WTC11 (cell line): ENCODE measurements at regions not wholly inside any gene's neighbourhood (a gene's known extent, or its start where the extent isn't known, plus 50 kb on each side); places are given as distances from the start of the nearest gene placed in this dataset.

Experiments
- ATAC-seq: fragments of 200-7000 bp; cut with Tn5 transposase; 2 replicates; pipeline ENCODE4 v1.10.0; 2021; ENCODE audit warnings: mild to moderate bottlenecking, moderate library complexity
- CTCF ChIA-PET: fragments of 300-600 bp; sonication (Branson Sonifier 250); formaldehyde crosslinking; loops from one replicate; lab custom pipeline; 2021; ENCODE audit warnings: antibody characterized with exemption; lab: Charles Lee
- POLR2A ChIA-PET: fragments of 350-600 bp; sonication (Branson Sonifier 250); formaldehyde crosslinking; loops from one replicate; lab custom pipeline; 2021; ENCODE audit warnings: antibody characterized with exemption; lab: Charles Lee
- DNase-seq: peaks from one replicate; pipeline ENCODE4 v3.0.0; 2021; ENCODE audit warnings: low spot score
- H3K27ac Mint-ChIP-seq: 2 replicates; pipeline ENCODE4 v1.8.0; 2021; ENCODE audit warnings: mixed read lengths
- H3K27me3 Mint-ChIP-seq: 2 replicates; pipeline ENCODE4 v1.8.0; 2021; ENCODE audit warnings: low read depth, mild to moderate bottlenecking, moderate library complexity, mixed read lengths
- H3K36me3 Mint-ChIP-seq: 2 replicates; pipeline ENCODE4 v1.8.0; 2021; ENCODE audit warnings: mixed read lengths
- H3K4me1 Mint-ChIP-seq: 2 replicates; pipeline ENCODE4 v1.8.0; 2022; ENCODE audit warnings: mixed read lengths
- H3K4me3 Mint-ChIP-seq: 2 replicates; pipeline ENCODE4 v1.8.0; 2021; ENCODE audit warnings: mild to moderate bottlenecking, moderate library complexity, mixed read lengths
- H3K9me3 Mint-ChIP-seq: 2 replicates; pipeline ENCODE4 v1.8.0; 2021; ENCODE audit warnings: mixed read lengths
- ATF2 ChIP-seq: sonication (generic); formaldehyde crosslinking; IDR thresholded peaks from 2 replicates; pipeline ENCODE4 v1.8.1; 2022; ENCODE audit warnings: low read depth, missing genetic modification reagents, borderline replicate concordance
- CREM ChIP-seq: sonication (generic); formaldehyde crosslinking; IDR thresholded peaks from 2 replicates; pipeline ENCODE4 v1.8.1; 2022; ENCODE audit warnings: mild to moderate bottlenecking, missing genetic modification reagents, moderate library complexity
- CTCF ChIP-seq: fragments of 200-600 bp; IDR thresholded peaks from 2 replicates; pipeline ENCODE4 v1.8.0; 2022; ENCODE audit warnings: antibody characterized with exemption
- E2F4 ChIP-seq: sonication (generic); formaldehyde crosslinking; IDR thresholded peaks from 2 replicates; pipeline ENCODE4 v1.8.1; 2022; ENCODE audit warnings: low read depth, mild to moderate bottlenecking, moderate library complexity, missing genetic modification reagents, borderline replicate concordance
- EMX1 ChIP-seq: fragments of 250-450 bp; sonication (Bioruptor Pico); IDR thresholded peaks from 2 replicates; pipeline ENCODE4 v1.8.0; 2021; ENCODE audit warnings: mild to moderate bottlenecking
- GRHL2 ChIP-seq: fragments of 250-450 bp; sonication (Bioruptor Pico); IDR thresholded peaks from 2 replicates; pipeline ENCODE4 v1.8.0; 2022; ENCODE audit warnings: mild to moderate bottlenecking, moderate library complexity; ENCODE audit not compliant: insufficient replicate concordance, severe bottlenecking
- HMGA2 ChIP-seq: fragments of 250-450 bp; sonication (Bioruptor Pico); IDR thresholded peaks from 2 replicates; pipeline ENCODE4 v1.4.0; 2021; ENCODE audit warnings: mild to moderate bottlenecking, moderate library complexity
- JAZF1 ChIP-seq: fragments of 250-450 bp; sonication (Bioruptor Pico); IDR thresholded peaks from 2 replicates; pipeline ENCODE4 v1.9.0; 2021; ENCODE audit warnings: moderate library complexity, mild to moderate bottlenecking, inconsistent platforms
- MAX ChIP-seq: sonication (generic); formaldehyde crosslinking; IDR thresholded peaks from 2 replicates; pipeline ENCODE4 v1.8.0; 2022; ENCODE audit warnings: mild to moderate bottlenecking, missing genetic modification reagents
- MLX ChIP-seq: sonication (generic); formaldehyde crosslinking; IDR thresholded peaks from 2 replicates; pipeline ENCODE4 v1.8.1; 2023; ENCODE audit warnings: mild to moderate bottlenecking, missing genetic modification reagents, moderate library complexity
- MXD4 ChIP-seq: fragments of 250-450 bp; sonication (Bioruptor Pico); IDR thresholded peaks from 2 replicates; pipeline ENCODE4 v1.8.0; 2021; ENCODE audit warnings: mild to moderate bottlenecking, moderate library complexity, borderline replicate concordance
- MYBL2 ChIP-seq: sonication (generic); formaldehyde crosslinking; IDR thresholded peaks from 2 replicates; pipeline ENCODE4 v1.8.1; 2023; ENCODE audit warnings: mild to moderate bottlenecking, moderate library complexity, missing genetic modification reagents
- OVOL2 ChIP-seq: fragments of 250-450 bp; sonication (Bioruptor Pico); IDR thresholded peaks from 2 replicates; pipeline ENCODE4 v1.9.0; 2021; ENCODE audit warnings: mild to moderate bottlenecking, borderline replicate concordance
- PRDM15 ChIP-seq: sonication (generic); formaldehyde crosslinking; IDR thresholded peaks from 2 replicates; pipeline ENCODE4 v1.8.0; 2022; ENCODE audit warnings: missing genetic modification reagents
- PREB ChIP-seq: sonication (generic); formaldehyde crosslinking; IDR thresholded peaks from 2 replicates; pipeline ENCODE4 v1.8.1; 2022; ENCODE audit warnings: mild to moderate bottlenecking, missing genetic modification reagents, moderate library complexity, borderline replicate concordance
- RORB ChIP-seq: fragments of 250-450 bp; sonication (Bioruptor Pico); IDR thresholded peaks from 2 replicates; pipeline ENCODE4 v1.9.0; 2021; ENCODE audit warnings: mild to moderate bottlenecking
- TEAD1 ChIP-seq: sonication (generic); formaldehyde crosslinking; IDR thresholded peaks from 2 replicates; pipeline ENCODE4 v1.8.0; 2022; ENCODE audit warnings: mild to moderate bottlenecking, missing genetic modification reagents
- TEAD4 ChIP-seq: sonication (generic); formaldehyde crosslinking; IDR thresholded peaks from 2 replicates; pipeline ENCODE4 v1.8.0; 2022; ENCODE audit warnings: mild to moderate bottlenecking, missing genetic modification reagents
- ZMAT4 ChIP-seq: fragments of 250-450 bp; sonication (Bioruptor Pico); IDR thresholded peaks from 2 replicates; pipeline ENCODE4 v1.9.0; 2021; ENCODE audit warnings: mild to moderate bottlenecking
- ZNF219 ChIP-seq: sonication (generic); formaldehyde crosslinking; IDR thresholded peaks from 2 replicates; pipeline ENCODE4 v1.8.0; 2023; ENCODE audit warnings: missing genetic modification reagents, mild to moderate bottlenecking, borderline replicate concordance
- ZNF416 ChIP-seq: fragments of 250-450 bp; sonication (Bioruptor Pico); IDR thresholded peaks from 2 replicates; pipeline ENCODE4 v1.9.0; 2021; ENCODE audit warnings: mild to moderate bottlenecking, inconsistent platforms
- ZNF512 ChIP-seq: sonication (generic); formaldehyde crosslinking; IDR thresholded peaks from 2 replicates; pipeline ENCODE4 v1.8.1; 2022; ENCODE audit warnings: missing genetic modification reagents, borderline replicate concordance

- no peak for TF ChIP-seq PRDM15 (CRISPR knock-in tag)
- no peak for TF ChIP-seq HMGA2 (CRISPR knock-in tag)
These were observed 167.9 kb upstream of the CBLB start (continued) for GRCh38 chr3:106036696-106037095.

- Mint-ChIP-seq H3K4me1 (no peaks in the 10 kb centered on the region), H3K4me3 (no peak overlapping the region), H3K27ac (no peak overlapping the region), H3K27me3 (no peaks in the 10 kb centered on the region), H3K36me3 (no peaks in the 10 kb centered on the region), H3K9me3 (peaks cover 16% of the 10 kb centered on the region)
- no peak for ATAC-seq
- POLR2A ChIA-PET: no interaction called here
- TF ChIP-seq PREB: no peak
- no peak for TF ChIP-seq ATF2 (CRISPR knock-in tag)
- TF ChIP-seq CREM (CRISPR knock-in tag): no peak
- no peak for TF ChIP-seq OVOL2 (CRISPR knock-in tag)
- TF ChIP-seq MXD4 (CRISPR knock-in tag): no peak
- TF ChIP-seq MLX (CRISPR knock-in tag): no peak
- no peak for TF ChIP-seq E2F4
- TF ChIP-seq ZNF416 (CRISPR knock-in tag): no peak
- no peak for TF ChIP-seq EMX1 (CRISPR knock-in tag)
- TF ChIP-seq MYBL2 (CRISPR knock-in tag): no peak
- no peak for TF ChIP-seq TEAD1
- TF ChIP-seq ZNF219 (CRISPR knock-in tag): no peak
- TF ChIP-seq ZMAT4 (CRISPR knock-in tag): no peak
- no peak for TF ChIP-seq RORB (CRISPR knock-in tag)
- no peak for TF ChIP-seq ZNF512 (CRISPR knock-in tag)
- no peak for TF ChIP-seq JAZF1 (CRISPR knock-in tag)
- no peak for TF ChIP-seq CTCF
- no peak for TF ChIP-seq TEAD4
- TF ChIP-seq MAX: no peak
- no peak for TF ChIP-seq GRHL2 (CRISPR knock-in tag)
- CTCF ChIA-PET: no interaction called here
- DNase-seq: no peak
These were observed 178.4 kb upstream of the CBLB start for GRCh38 chr3:106047221-106047620.
